ENCODE measurements at regions not wholly inside any gene's neighbourhood (a gene's known extent, or its start where the extent isn't known, plus 50 kb on each side); places are given as distances from the start of the nearest gene placed in this dataset.

GRCh38 chr13:106041445-106041844 is 494.0 kb downstream of the EFNB2 start:
- DNase-seq (ENCODE audit: low read depth in 2 of 2), result no peak

- no peak for DNase-seq (ENCODE audit: low read depth in 2 of 2)
Observed at GRCh38 chr13:106038752-106039151, 496.7 kb downstream of the EFNB2 start.

GRCh38 chr13:106036870-106037269 is 498.6 kb downstream of the EFNB2 start:
- DNase-seq (ENCODE audit: low read depth in 2 of 2), result no peak

- DNase-seq (ENCODE audit: low read depth in 2 of 2), result no peak
Observed at GRCh38 chr13:106034201-106034600, 501.3 kb downstream of the EFNB2 start.

GRCh38 chr13:106033659-106034058 is 501.8 kb downstream of the EFNB2 start:
- no peak for DNase-seq (ENCODE audit: low read depth in 2 of 2)

- no peak for DNase-seq (ENCODE audit: low read depth in 2 of 2)
Observed at GRCh38 chr13:106032441-106032840, 503.0 kb downstream of the EFNB2 start.

- no peak for DNase-seq (ENCODE audit: low read depth in 2 of 2)
Observed at GRCh38 chr13:106029676-106030290, 505.7 kb downstream of the EFNB2 start.

- no peak for DNase-seq (ENCODE audit: low read depth in 2 of 2)
Observed at GRCh38 chr13:106028911-106029310, 506.6 kb downstream of the EFNB2 start.

- DNase-seq (ENCODE audit: low read depth in 2 of 2), result no peak
Observed at GRCh38 chr13:106011600-106011999, 523.9 kb downstream of the EFNB2 start.

- no peak for DNase-seq (ENCODE audit: low read depth in 2 of 2)
Observed at GRCh38 chr13:106010836-106011235, 524.6 kb downstream of the EFNB2 start.

- DNase-seq (ENCODE audit: low read depth in 2 of 2), result no peak
Observed at GRCh38 chr13:106008540-106008939, 526.9 kb downstream of the EFNB2 start.

GRCh38 chr13:106007156-106007555 is 528.3 kb downstream of the EFNB2 start:
- DNase-seq (ENCODE audit: low read depth in 2 of 2), result no peak

GRCh38 chr13:106003651-106004050 is 531.8 kb downstream of the EFNB2 start:
- no peak for DNase-seq (ENCODE audit: low read depth in 2 of 2)

- DNase-seq (ENCODE audit: low read depth in 2 of 2), result no peak
Observed at GRCh38 chr13:106001443-106001842, 534.0 kb downstream of the EFNB2 start.

GRCh38 chr13:105997581-105998550 is 537.6 kb downstream of the EFNB2 start:
- DNase-seq (ENCODE audit: low read depth in 2 of 2), result no peak

GRCh38 chr13:105996391-105997025 is 539.0 kb downstream of the EFNB2 start:
- no peak for DNase-seq (ENCODE audit: low read depth in 2 of 2)

GRCh38 chr13:105994340-105994739 is 541.1 kb downstream of the EFNB2 start:
- no peak for DNase-seq (ENCODE audit: low read depth in 2 of 2)

GRCh38 chr13:105991622-105992277 is 543.7 kb downstream of the EFNB2 start:
- DNase-seq (ENCODE audit: low read depth in 2 of 2), result no peak

- no peak for DNase-seq (ENCODE audit: low read depth in 2 of 2)
Observed at GRCh38 chr13:105991131-105991530, 544.3 kb downstream of the EFNB2 start.

- DNase-seq (ENCODE audit: low read depth in 2 of 2), result no peak
Observed at GRCh38 chr13:105990256-105990958, 545.1 kb downstream of the EFNB2 start.

GRCh38 chr13:105984646-105985045 is 550.8 kb downstream of the EFNB2 start:
- DNase-seq (ENCODE audit: low read depth in 2 of 2), result no peak

Measured in stimulated activated CD4-positive, alpha-beta T cell treated with anti-CD3 and anti-CD28 coated beads, Interleukin-12 subunit alpha, Interleukin-12 subunit beta, amount 100 ng/mL, for 24 hours (primary cell).